IPS DF 6.9 (cell line): ENCODE measurements at regions not wholly inside any gene's neighbourhood (a gene's known extent, or its start where the extent isn't known, plus 50 kb on each side); places are given as distances from the start of the nearest gene placed in this dataset.

ENCODE experiments used
- DNase-seq: peaks from one replicate; pipeline ENCODE4 v3.0.0-alpha.2; 2013; ENCODE audit warnings: low read depth, low spot score
- H3K27ac ChIP-seq: one replicate; pipeline ENCODE4 v1.5.1; 2013; ENCODE audit warnings: low read length, control low read depth
- H3K27me3 ChIP-seq: 2 replicates; pipeline ENCODE4 v1.6.1; 2013; ENCODE audit warnings: mild to moderate bottlenecking, low read length; ENCODE audit not compliant: control insufficient read depth, insufficient read depth
- H3K36me3 ChIP-seq: 2 replicates; pipeline ENCODE4 v1.6.1; 2013; ENCODE audit warnings: low read length; ENCODE audit not compliant: control insufficient read depth, insufficient read depth
- H3K4me1 ChIP-seq: 2 replicates; pipeline ENCODE4 v1.6.1; 2013; ENCODE audit warnings: low read length; ENCODE audit not compliant: control insufficient read depth, insufficient read depth
- H3K4me3 ChIP-seq: 2 replicates; pipeline ENCODE4 v1.5.1; 2013; ENCODE audit warnings: mild to moderate bottlenecking, low read length
- H3K9me3 ChIP-seq: 2 replicates; pipeline ENCODE4 v1.6.1; 2013; ENCODE audit warnings: low read length, inconsistent platforms; ENCODE audit not compliant: control insufficient read depth, insufficient read depth
- WGBS: extraction: QIAGEN DNeasy Blood & Tissue Kit; methylation state at CpG from one replicate; pipeline ENCODE4 v1.1.7; 2013; ENCODE audit warnings: mixed read lengths, missing lambda C conversion rate; ENCODE audit not compliant: insufficient read length, insufficient coverage; 5-methylcytosine and 5-hydroxymethylcytosine counted together

- no peak overlapping the region for H3K4me3 ChIP-seq
- H3K9me3 ChIP-seq, result no peaks in the 10 kb centered on the region
- whole genome bisulfite sequencing, result no CpG with 5 or more reads among the region's 3 CpGs
- no peaks in the 10 kb centered on the region for H3K36me3 ChIP-seq
- DNase-seq, result no peak
- H3K4me1 ChIP-seq, result no peaks in the 10 kb centered on the region
- no peak overlapping the region for H3K27ac ChIP-seq
- H3K27me3 ChIP-seq, result no peaks in the 10 kb centered on the region
Measured at GRCh38 chr6:82419132-82419581, 55.5 kb downstream of the TPBG start.

- Histone ChIP-seq H3K4me3 (no peak overlapping the region), H3K27me3 (no peaks in the 10 kb centered on the region), H3K9me3 (no peaks in the 10 kb centered on the region), H3K36me3 (no peaks in the 10 kb centered on the region), H3K4me1 (no peaks in the 10 kb centered on the region), H3K27ac (no peak overlapping the region)
- DNase-seq, result no peak
- no CpG with 5 or more reads among the region's 1 CpG for WGBS
Measured at GRCh38 chr6:82419859-82420258, 56.2 kb downstream of the TPBG start.

GRCh38 chr6:82430611-82431010 lies 67.0 kb downstream of the TPBG start:
- H3K27ac ChIP-seq, result no peak overlapping the region
- no peaks in the 10 kb centered on the region for H3K9me3 ChIP-seq
- H3K36me3 ChIP-seq, result no peaks in the 10 kb centered on the region
- no peaks in the 10 kb centered on the region for H3K4me1 ChIP-seq
- H3K4me3 ChIP-seq, result no peak overlapping the region
- H3K27me3 ChIP-seq, result no peaks in the 10 kb centered on the region
- DNase-seq, result no peak

GRCh38 chr6:82436740-82437139 lies 73.1 kb downstream of the TPBG start:
- no peak overlapping the region for H3K4me3 ChIP-seq
- H3K9me3 ChIP-seq, result no peaks in the 10 kb centered on the region
- no peaks in the 10 kb centered on the region for H3K4me1 ChIP-seq
- no peaks in the 10 kb centered on the region for H3K36me3 ChIP-seq
- no peak for DNase-seq
- no peaks in the 10 kb centered on the region for H3K27me3 ChIP-seq
- no CpG with 5 or more reads among the region's 2 CpGs for WGBS
- H3K27ac ChIP-seq, result no peak overlapping the region

- no peak overlapping the region for H3K27ac ChIP-seq
- H3K36me3 ChIP-seq, result no peaks in the 10 kb centered on the region
- no peak for DNase-seq
- H3K27me3 ChIP-seq, result no peaks in the 10 kb centered on the region
- no peaks in the 10 kb centered on the region for H3K4me1 ChIP-seq
- no peaks in the 10 kb centered on the region for H3K9me3 ChIP-seq
- H3K4me3 ChIP-seq, result no peak overlapping the region
Measured at GRCh38 chr6:82437701-82438100, 74.1 kb downstream of the TPBG start.

- no peak overlapping the region for H3K27ac ChIP-seq
- no peaks in the 10 kb centered on the region for H3K27me3 ChIP-seq
- WGBS, result no CpG with 5 or more reads among the region's 3 CpGs
- H3K36me3 ChIP-seq, result no peaks in the 10 kb centered on the region
- no peak for DNase-seq
- H3K9me3 ChIP-seq, result no peaks in the 10 kb centered on the region
- no peak overlapping the region for H3K4me3 ChIP-seq
- no peaks in the 10 kb centered on the region for H3K4me1 ChIP-seq
Measured at GRCh38 chr6:82441047-82441855, 77.6 kb downstream of the TPBG start.

GRCh38 chr6:82442061-82442719 lies 78.6 kb downstream of the TPBG start:
- Histone ChIP-seq H3K27ac (no peak overlapping the region), H3K4me3 (no peak overlapping the region), H3K4me1 (no peaks in the 10 kb centered on the region), H3K9me3 (no peaks in the 10 kb centered on the region), H3K27me3 (no peaks in the 10 kb centered on the region), H3K36me3 (no peaks in the 10 kb centered on the region)
- DNase-seq, result no peak
- no CpG with 5 or more reads among the region's 7 CpGs for WGBS

GRCh38 chr6:82458147-82458546 lies 94.5 kb downstream of the TPBG start:
- no peak overlapping the region for H3K4me3 ChIP-seq
- no peaks in the 10 kb centered on the region for H3K9me3 ChIP-seq
- no peaks in the 10 kb centered on the region for H3K4me1 ChIP-seq
- no peaks in the 10 kb centered on the region for H3K36me3 ChIP-seq
- no peak overlapping the region for H3K27ac ChIP-seq
- H3K27me3 ChIP-seq, result no peaks in the 10 kb centered on the region
- DNase-seq, result no peak

GRCh38 chr6:82458705-82459104 lies 95.1 kb downstream of the TPBG start:
- no peaks in the 10 kb centered on the region for H3K36me3 ChIP-seq
- no peaks in the 10 kb centered on the region for H3K27me3 ChIP-seq
- no peak overlapping the region for H3K4me3 ChIP-seq
- H3K9me3 ChIP-seq, result no peaks in the 10 kb centered on the region
- no peaks in the 10 kb centered on the region for H3K4me1 ChIP-seq
- no peak overlapping the region for H3K27ac ChIP-seq
- no peak for DNase-seq
- whole genome bisulfite sequencing, result no CpG with 5 or more reads among the region's 2 CpGs

- Histone ChIP-seq H3K36me3 (no peaks in the 10 kb centered on the region), H3K4me1 (no peaks in the 10 kb centered on the region), H3K9me3 (no peaks in the 10 kb centered on the region), H3K27me3 (no peaks in the 10 kb centered on the region), H3K4me3 (no peak overlapping the region), H3K27ac (no peak overlapping the region)
- 100% methylated on average over 1 of the region's 1 CpG for WGBS
- no peak for DNase-seq
Measured at GRCh38 chr6:82461536-82461935, 97.9 kb downstream of the TPBG start.

GRCh38 chr6:82467338-82467737 lies 103.7 kb downstream of the TPBG start:
- H3K4me1 ChIP-seq, result no peaks in the 10 kb centered on the region
- H3K27me3 ChIP-seq, result no peaks in the 10 kb centered on the region
- H3K27ac ChIP-seq, result no peak overlapping the region
- H3K36me3 ChIP-seq, result no peaks in the 10 kb centered on the region
- H3K9me3 ChIP-seq, result peaks cover 3% of the 10 kb centered on the region
- H3K4me3 ChIP-seq, result no peak overlapping the region
- no peak for DNase-seq
